IMR-90 (cell line): ENCODE measurements at regions not wholly inside any gene's neighbourhood (a gene's known extent, or its start where the extent isn't known, plus 50 kb on each side); places are given as distances from the start of the nearest gene placed in this dataset.

Experiments
- ATAC-seq: fragments of 200-7000 bp; cut with Tn5 transposase; 2 replicates; pipeline ENCODE4 v1.9.1; 2020; ENCODE audit warnings: low read depth, mild to moderate bottlenecking, moderate library complexity
- BruUV-seq: library from RNA; stranded (reverse); fragments of 400-500 nt; replicated peaks from 2 replicates; lab custom pipeline; 2021; lab: Mats Ljungman, UMichigan
- CTCF ChIA-PET: fragments of 300-600 bp; formaldehyde crosslinking; extraction: SDS; loops from one replicate; lab custom pipeline; 2021; ENCODE audit warnings: antibody characterized with exemption; lab: Yijun Ruan, JAX
- POLR2A ChIA-PET: fragments of 300-600 bp; sonication (Branson Sonifier 250); formaldehyde crosslinking; loops from one replicate; lab custom pipeline; 2022; ENCODE audit warnings: antibody characterized with exemption; ENCODE audit not compliant: unreplicated experiment; lab: Charles Lee
- DNase-seq: peaks from one replicate; pipeline ENCODE4 v3.0.0; 2013
- H2AFZ ChIP-seq: replicated peaks from 2 replicates; pipeline ENCODE3; 2013; ENCODE audit warnings: low read length, mild to moderate bottlenecking; ENCODE audit not compliant: poor library complexity
- H2AK5ac ChIP-seq: 2 replicates; pipeline ENCODE4 v1.6.1; 2013; ENCODE audit warnings: low read depth, low read length, inconsistent platforms
- H2AK9ac ChIP-seq: replicated peaks from 2 replicates; pipeline ENCODE3; 2013; ENCODE audit warnings: mild to moderate bottlenecking, low read depth, low read length, moderate library complexity; ENCODE audit not compliant: poor library complexity
- H2BK120ac ChIP-seq: 2 replicates; pipeline ENCODE4 v1.6.1; 2013; ENCODE audit warnings: low read depth, low read length, inconsistent platforms
- H2BK15ac ChIP-seq: 3 replicates; pipeline ENCODE4 v1.6.1; 2013; ENCODE audit warnings: low read depth, low read length, inconsistent platforms
- H2BK20ac ChIP-seq: 2 replicates; pipeline ENCODE4 v1.6.1; 2013; ENCODE audit warnings: low read depth, mild to moderate bottlenecking, inconsistent platforms, low read length, moderate library complexity
- H2BK5ac ChIP-seq: 2 replicates; pipeline ENCODE4 v1.6.1; 2013; ENCODE audit warnings: mild to moderate bottlenecking, low read depth, low read length, inconsistent platforms; ENCODE audit not compliant: poor library complexity, severe bottlenecking
- H3K14ac ChIP-seq: replicated peaks from 2 replicates; pipeline ENCODE4 v1.6.1; 2013; ENCODE audit warnings: low read depth, low read length, inconsistent platforms
- H3K18ac ChIP-seq: 2 replicates; pipeline ENCODE4 v1.6.1; 2013; ENCODE audit warnings: low read depth, low read length, control low read depth
- H3K23ac ChIP-seq: 2 replicates; pipeline ENCODE4 v1.6.1; 2013; ENCODE audit warnings: low read depth, low read length, inconsistent platforms
- H3K27ac ChIP-seq: 2 replicates; pipeline ENCODE4 v1.5.1; 2013; ENCODE audit warnings: mild to moderate bottlenecking, control low read depth, low read length; ENCODE audit not compliant: insufficient read depth
- H3K27me3 ChIP-seq: 2 replicates; pipeline ENCODE4 v1.6.1; 2013; ENCODE audit warnings: low read length; ENCODE audit not compliant: control insufficient read depth, insufficient read depth
- H3K36me3 ChIP-seq: 2 replicates; pipeline ENCODE4 v1.6.1; 2013; ENCODE audit warnings: low read length, mixed read lengths; ENCODE audit not compliant: control insufficient read depth, insufficient read depth
- H3K4ac ChIP-seq: 2 replicates; pipeline ENCODE4 v1.6.1; 2013; ENCODE audit warnings: low read depth, low read length, inconsistent platforms
- H3K4me1 ChIP-seq: 2 replicates; pipeline ENCODE4 v1.6.1; 2013; ENCODE audit warnings: low read length, mixed read lengths; ENCODE audit not compliant: control insufficient read depth, insufficient read depth
- H3K4me2 ChIP-seq: 2 replicates; pipeline ENCODE4 v1.6.1; 2013; ENCODE audit warnings: low read depth, mild to moderate bottlenecking, control low read depth, low read length, moderate library complexity
- H3K4me3 ChIP-seq: 2 replicates; pipeline ENCODE4 v1.5.1; 2013; ENCODE audit warnings: low read depth, mild to moderate bottlenecking, control low read depth, low read length, moderate library complexity; ENCODE audit not compliant: insufficient read depth
- H3K56ac ChIP-seq: 2 replicates; pipeline ENCODE4 v1.6.1; 2013; ENCODE audit warnings: low read length, inconsistent platforms; ENCODE audit not compliant: insufficient read depth; ENCODE audit errors: extremely low read depth
- H3K79me1 ChIP-seq, 2 experiments: 2 replicates each; pipeline ENCODE4 v1.6.1; 2013; ENCODE audit warnings: low read length in 2 of 2, inconsistent platforms in 1 of 2, low read depth in 1 of 2
- H3K9ac ChIP-seq: 2 replicates; pipeline ENCODE4 v1.6.1; 2013; ENCODE audit warnings: low read depth, low read length, control low read depth
- H3K9me1 ChIP-seq: 2 replicates; pipeline ENCODE4 v1.6.1; 2013; ENCODE audit warnings: low read length, inconsistent platforms; ENCODE audit not compliant: insufficient read depth
- H3K9me3 ChIP-seq: 2 replicates; pipeline ENCODE4 v1.6.1; 2013; ENCODE audit warnings: low read length; ENCODE audit not compliant: control insufficient read depth, insufficient read depth
- H4K20me1 ChIP-seq: 2 replicates; pipeline ENCODE4 v1.6.1; 2013; ENCODE audit warnings: low read length, inconsistent platforms; ENCODE audit not compliant: insufficient read depth
- H4K5ac ChIP-seq: 2 replicates; pipeline ENCODE4 v1.6.1; 2013; ENCODE audit warnings: mild to moderate bottlenecking, low read depth, low read length, control low read depth
- H4K8ac ChIP-seq, 2 experiments: 2 replicates each; pipeline ENCODE4 v1.6.1; 2013; ENCODE audit warnings: low read depth in 2 of 2, low read length in 2 of 2, control low read depth in 1 of 2, inconsistent platforms in 1 of 2
- H4K91ac ChIP-seq: 2 replicates; pipeline ENCODE4 v1.6.1; 2013; ENCODE audit warnings: low read depth, low read length, inconsistent platforms; ENCODE audit not compliant: insufficient read depth
- BHLHE40 ChIP-seq: fragments of 150-350 bp; IDR thresholded peaks from 2 replicates; pipeline ENCODE4 v1.6.1; 2016; ENCODE audit warnings: mild to moderate bottlenecking, low read depth, low read length
- CEBPB ChIP-seq: IDR thresholded peaks from 2 replicates; pipeline ENCODE4 v1.6.1; 2012; ENCODE audit warnings: low read depth, low read length, improper control_type of control experiment
- ELK1 ChIP-seq: fragments of 150-350 bp; IDR thresholded peaks from 2 replicates; pipeline ENCODE4 v1.6.1; 2016; ENCODE audit warnings: low read depth, mild to moderate bottlenecking, low read length, moderate library complexity, borderline replicate concordance
- FOS ChIP-seq: fragments of 150-350 bp; IDR thresholded peaks from 2 replicates; pipeline ENCODE4 v1.6.1; 2016; ENCODE audit warnings: low read depth, low read length
- MXI1 ChIP-seq: IDR thresholded peaks from 2 replicates; pipeline ENCODE4 v1.6.1; 2012; ENCODE audit warnings: low read depth, mild to moderate bottlenecking, low read length, moderate library complexity, borderline replicate concordance
- NFE2L2 ChIP-seq: fragments of 150-350 bp; IDR thresholded peaks from 2 replicates; pipeline ENCODE4 v1.6.1; 2016; ENCODE audit warnings: low read depth, mild to moderate bottlenecking, low read length
- POLR2A ChIP-seq: IDR thresholded peaks from 2 replicates; pipeline ENCODE4 v1.6.1; 2012; ENCODE audit warnings: mild to moderate bottlenecking, low read depth, low read length
- RAD21 ChIP-seq: IDR thresholded peaks from 2 replicates; pipeline ENCODE4 v1.6.1; 2012; ENCODE audit warnings: low read length, improper control_type of control experiment
- RCOR1 ChIP-seq: IDR thresholded peaks from 2 replicates; pipeline ENCODE4 v1.6.1; 2012; ENCODE audit warnings: mild to moderate bottlenecking, low read length, improper control_type of control experiment; ENCODE audit not compliant: insufficient replicate concordance
- RFX5 ChIP-seq: IDR thresholded peaks from 2 replicates; pipeline ENCODE4 v1.8.0; 2012; ENCODE audit warnings: low read depth, mild to moderate bottlenecking, low read length, moderate library complexity
- SMC3 ChIP-seq: fragments of 150-350 bp; IDR thresholded peaks from 2 replicates; pipeline ENCODE4 v1.6.1; 2016; ENCODE audit warnings: low read depth, mild to moderate bottlenecking, antibody characterized with exemption, low read length, moderate library complexity
- USF2 ChIP-seq: fragments of 150-350 bp; IDR thresholded peaks from 2 replicates; pipeline ENCODE4 v1.6.1; 2017; ENCODE audit warnings: mild to moderate bottlenecking, antibody characterized with exemption, low read length, low read depth
- WGBS, 2 experiments: methylation state at CpG; one replicate each; pipeline versions ENCODE4 v1.1.5 to v1.1.7; 2013; ENCODE audit warnings: missing lambda C conversion rate in 2 of 2; ENCODE audit not compliant: insufficient read length in 1 of 2; ENCODE audit errors: extremely low coverage in 2 of 2; 5-methylcytosine and 5-hydroxymethylcytosine counted together
- dilution Hi-C: fragments of 300-500 bp; cut with HindIII; formaldehyde crosslinking; loops from one replicate; pipeline ENCODE4 v1.14.3; 2018; ENCODE audit warnings: low sequenced_read_pairs; ENCODE audit not compliant: unreplicated experiment
- in situ Hi-C: fragments of 300-500 bp; cut with MboI; formaldehyde crosslinking; loops from 3 replicates; pipeline ENCODE4 v1.14.3; 2019; ENCODE audit warnings: low sequenced_read_pairs, inconsistent platforms, mixed read lengths
- intact Hi-C: fragments of 100-400 bp; cut with micrococcal nuclease; formaldehyde crosslinking; loops from 2 replicates; pipeline ENCODE4 v1.10.0; 2022

GRCh38 chr17:77718669-77718961 lies 239.9 kb upstream of the TNRC6C start:
- Histone ChIP-seq H3K56ac (no peak overlapping the region), H3K4me3 (no peak overlapping the region), H4K5ac (no peak overlapping the region), H3K27ac (no peak overlapping the region), H3K36me3 (no peaks in the 10 kb centered on the region), H2AK5ac (no peak overlapping the region), H3K14ac (no peak overlapping the region), H4K8ac (no peak overlapping the region), H2BK120ac (no peak overlapping the region), H4K20me1 (no peaks in the 10 kb centered on the region), H2AK9ac (peak overlapping the region; percentile 5), H2AFZ (no peak overlapping the region), H4K91ac (no peak overlapping the region), H2BK20ac (no peak overlapping the region), H3K4ac (no peak overlapping the region), H3K4me1 (no peaks in the 10 kb centered on the region), H3K79me1 (no peaks in the 10 kb centered on the region), H2BK15ac (no peak overlapping the region), H3K9me1 (no peaks in the 10 kb centered on the region), H3K23ac (no peak overlapping the region), H3K4me2 (no peak overlapping the region), H3K9ac (no peak overlapping the region), H2BK5ac (no peak overlapping the region), H3K18ac (no peak overlapping the region), H3K27me3 (peaks cover 10% of the 10 kb centered on the region), H3K9me3 (no peaks in the 10 kb centered on the region)
- intact Hi-C loops (no loop called here), in situ Hi-C loops (no loop called here), dilution Hi-C loops (no loop called here)
- TF ChIP-seq POLR2A (no peak), USF2 (no peak), CEBPB (no peak), MXI1 (no peak), RAD21 (no peak), ELK1 (no peak), BHLHE40 (no peak), SMC3 (no peak), FOS (no peak), RFX5 (no peak), RCOR1 (no peak), NFE2L2 (no peak)
- 82% methylated on average over 9 of the region's 10 CpGs; no CpG with 5 or more reads in 1 of the 2 experiments for WGBS, 2 experiments
- no TSS peak for BruUV-seq
- POLR2A ChIA-PET: no interaction called here
- no peak for DNase-seq
- CTCF ChIA-PET: no interaction called here
- ATAC-seq: no peak
